Type B pancreatic cell (in vitro differentiated cells): ENCODE measurements at regions not wholly inside any gene's neighbourhood (a gene's known extent, or its start where the extent isn't known, plus 50 kb on each side); places are given as distances from the start of the nearest gene placed in this dataset.

Source experiments
- DNase-seq: peaks from one replicate; pipeline ENCODE4 v3.0.0; 2021; ENCODE audit warnings: mixed read lengths; ENCODE audit not compliant: unreplicated experiment; ENCODE audit errors: extremely low spot score
- H3K27ac Mint-ChIP-seq: 2 replicates; pipeline ENCODE4 v1.8.0; 2021; ENCODE audit warnings: mild to moderate bottlenecking, mixed read lengths
- H3K27me3 Mint-ChIP-seq: 2 replicates; pipeline ENCODE4 v1.8.0; 2021; ENCODE audit warnings: mixed read lengths
- H3K36me3 Mint-ChIP-seq: 2 replicates; pipeline ENCODE4 v1.8.0; 2021; ENCODE audit warnings: mixed read lengths
- H3K4me1 Mint-ChIP-seq: one replicate; pipeline ENCODE4 v1.8.0; 2021; ENCODE audit warnings: mixed read lengths; ENCODE audit not compliant: unreplicated experiment
- H3K4me3 Mint-ChIP-seq: 2 replicates; pipeline ENCODE4 v1.8.0; 2021; ENCODE audit warnings: mild to moderate bottlenecking, mixed read lengths
- H3K9me3 Mint-ChIP-seq: 2 replicates; pipeline ENCODE4 v1.8.0; 2021; ENCODE audit warnings: mixed read lengths
- CTCF ChIP-seq: fragments of 200-600 bp; sonication (generic); conservative IDR thresholded peaks from 2 replicates; pipeline ENCODE4 v1.5.0; 2021; ENCODE audit warnings: antibody characterized with exemption, mild to moderate bottlenecking

GRCh38 chr7:57370066-57370738, 79.8 kb upstream of the ZNF716 start:
- Mint-ChIP-seq H3K9me3 (peaks cover 25% of the 10 kb centered on the region), H3K36me3 (no peaks in the 10 kb centered on the region)

GRCh38 chr7:57370739-57371098, 79.3 kb upstream of the ZNF716 start:
- Mint-ChIP-seq H3K27ac (no peak overlapping the region), H3K36me3 (no peaks in the 10 kb centered on the region), H3K4me1 (no peaks in the 10 kb centered on the region), H3K27me3 (no peaks in the 10 kb centered on the region), H3K9me3 (peaks cover 25% of the 10 kb centered on the region), H3K4me3 (no peak overlapping the region)
- no peak for TF ChIP-seq CTCF
- DNase-seq = no peak

More at GRCh38 chr7:57370066-57370738, 79.8 kb upstream of the ZNF716 start:
- H3K4me1 Mint-ChIP-seq = no peaks in the 10 kb centered on the region
- no peak overlapping the region for H3K4me3 Mint-ChIP-seq
- H3K27ac Mint-ChIP-seq = no peak overlapping the region
- no peak for DNase-seq
- H3K27me3 Mint-ChIP-seq = no peaks in the 10 kb centered on the region
- no peak for TF ChIP-seq CTCF

GRCh38 chr7:57375783-57376182, 74.2 kb upstream of the ZNF716 start:
- Mint-ChIP-seq H3K9me3 (peaks cover 25% of the 10 kb centered on the region), H3K36me3 (no peaks in the 10 kb centered on the region), H3K27me3 (no peaks in the 10 kb centered on the region), H3K4me3 (no peak overlapping the region), H3K4me1 (no peaks in the 10 kb centered on the region), H3K27ac (no peak overlapping the region)
- DNase-seq = no peak
- TF ChIP-seq CTCF = no peak

GRCh38 chr7:57381581-57381980, 68.4 kb upstream of the ZNF716 start:
- Mint-ChIP-seq H3K27ac (no peak overlapping the region), H3K36me3 (no peaks in the 10 kb centered on the region), H3K9me3 (peaks cover 12% of the 10 kb centered on the region), H3K27me3 (no peaks in the 10 kb centered on the region), H3K4me3 (no peak overlapping the region), H3K4me1 (no peaks in the 10 kb centered on the region)
- DNase-seq = no peak
- TF ChIP-seq CTCF = no peak

- no peaks in the 10 kb centered on the region for H3K27me3 Mint-ChIP-seq
- no peaks in the 10 kb centered on the region for H3K4me1 Mint-ChIP-seq
- no peak for TF ChIP-seq CTCF
- H3K4me3 Mint-ChIP-seq = no peak overlapping the region
- peaks cover 7% of the 10 kb centered on the region for H3K9me3 Mint-ChIP-seq
- no peak for DNase-seq
- H3K27ac Mint-ChIP-seq = no peak overlapping the region
- no peaks in the 10 kb centered on the region for H3K36me3 Mint-ChIP-seq
Measured at GRCh38 chr7:57384380-57384779, 65.6 kb upstream of the ZNF716 start.

- no peak overlapping the region for H3K27ac Mint-ChIP-seq
- no peak for TF ChIP-seq CTCF
- no peak for DNase-seq
Measured at GRCh38 chr7:57385668-57386067, 64.3 kb upstream of the ZNF716 start.

More at GRCh38 chr7:57385668-57386067, 64.3 kb upstream of the ZNF716 start:
- no peaks in the 10 kb centered on the region for H3K36me3 Mint-ChIP-seq
- H3K4me1 Mint-ChIP-seq = no peaks in the 10 kb centered on the region
- no peak overlapping the region for H3K4me3 Mint-ChIP-seq
- peaks cover 7% of the 10 kb centered on the region for H3K9me3 Mint-ChIP-seq
- H3K27me3 Mint-ChIP-seq = no peaks in the 10 kb centered on the region
